H1 (cell line): ENCODE measurements at regions not wholly inside any gene's neighbourhood (a gene's known extent, or its start where the extent isn't known, plus 50 kb on each side); places are given as distances from the start of the nearest gene placed in this dataset.

Experiments used
- CTCF ChIA-PET: fragments of 300-600 bp; sonication (Branson Sonifier 250); formaldehyde crosslinking; loops from one replicate; lab custom pipeline; 2021; ENCODE audit not compliant: partially characterized antibody; lab: Charles Lee
- POLR2A ChIA-PET: fragments of 300-600 bp; sonication (Branson Sonifier 250); formaldehyde crosslinking; loops from one replicate; lab custom pipeline; 2021; ENCODE audit warnings: inconsistent platforms; ENCODE audit not compliant: partially characterized antibody; lab: Charles Lee
- DNase-seq, 2 experiments: peaks; one replicate each; pipeline versions ENCODE4 v3.0.0 to v3.0.0-alpha.2; 2010 to 2022; ENCODE audit warnings: low spot score in 2 of 2, low read depth in 1 of 2, mixed read lengths in 1 of 2
- FAIRE-seq: peaks from 2 replicates; lab custom pipeline; 2011; peaks lifted over from hg19 to GRCh38; lab: Jason Lieb, UNC
- H2AFZ ChIP-seq: 2 replicates; pipeline ENCODE4 v1.8.1; 2012; ENCODE audit warnings: low read length, inconsistent platforms
- H2AK5ac ChIP-seq: 2 replicates; pipeline ENCODE4 v1.6.1; 2013; ENCODE audit warnings: low read depth, low read length
- H2BK120ac ChIP-seq: replicated peaks from 2 replicates; pipeline ENCODE3; 2013; ENCODE audit warnings: low read depth, low read length, inconsistent platforms
- H2BK12ac ChIP-seq: 2 replicates; pipeline ENCODE4 v1.6.1; 2013; ENCODE audit warnings: low read depth, low read length
- H2BK15ac ChIP-seq: 2 replicates; pipeline ENCODE4 v1.6.1; 2013; ENCODE audit warnings: low read length
- H2BK20ac ChIP-seq: 2 replicates; pipeline ENCODE4 v1.6.1; 2013; ENCODE audit warnings: low read length
- H2BK5ac ChIP-seq: 2 replicates; pipeline ENCODE4 v1.6.1; 2013; ENCODE audit warnings: low read depth, low read length
- H3K14ac ChIP-seq: 2 replicates; pipeline ENCODE4 v1.6.1; 2013; ENCODE audit warnings: inconsistent platforms; ENCODE audit not compliant: insufficient read length
- H3K18ac ChIP-seq: 2 replicates; pipeline ENCODE4 v1.6.1; 2013; ENCODE audit warnings: low read length; ENCODE audit errors: extremely low read depth
- H3K23ac ChIP-seq: 2 replicates; pipeline ENCODE4 v1.6.1; 2013; ENCODE audit warnings: inconsistent platforms; ENCODE audit not compliant: insufficient read length
- H3K23me2 ChIP-seq: 2 replicates; pipeline ENCODE4 v1.6.1; 2013; ENCODE audit warnings: low read depth, low read length
- H3K27ac ChIP-seq: 2 replicates; pipeline ENCODE4 v1.6.1; 2011; ENCODE audit warnings: low read depth, low read length, inconsistent platforms
- H3K27me3 ChIP-seq, 4 experiments: replicated peaks in 1 of 4; 1 replicate in 1 of 4; 2 replicates in 3 of 4; pipeline versions ENCODE4 v1.6.1 to v1.8.1; 2011 to 2013; ENCODE audit warnings: low read length in 3 of 4, mild to moderate bottlenecking in 3 of 4, inconsistent platforms in 2 of 4, mixed read lengths in 2 of 4, moderate library complexity in 1 of 4; ENCODE audit not compliant: control insufficient read depth in 3 of 4, insufficient read depth in 3 of 4; ENCODE audit errors: extremely low read depth in 1 of 4
- H3K36me3 ChIP-seq, 4 experiments: 2 replicates each; pipeline versions ENCODE4 v1.6.1 to v1.8.1; 2011 to 2013; ENCODE audit warnings: mild to moderate bottlenecking in 4 of 4, low read length in 3 of 4, moderate library complexity in 2 of 4, control low read depth in 1 of 4, inconsistent platforms in 1 of 4; ENCODE audit not compliant: insufficient read depth in 4 of 4, control insufficient read depth in 2 of 4
- H3K4ac ChIP-seq: replicated peaks from 2 replicates; pipeline ENCODE3; 2013; ENCODE audit warnings: low read length, low read depth, mixed read lengths, inconsistent platforms; ENCODE audit not compliant: insufficient read length
- H3K4me1 ChIP-seq, 4 experiments: replicated peaks in 1 of 4; 1 replicate in 1 of 4; 2 replicates in 3 of 4; pipeline versions ENCODE4 v1.6.1 to v1.8.1; 2011 to 2013; ENCODE audit warnings: low read length in 3 of 4, inconsistent platforms in 2 of 4, mixed read lengths in 1 of 4; ENCODE audit not compliant: insufficient read depth in 4 of 4, control insufficient read depth in 3 of 4
- H3K4me2 ChIP-seq, 2 experiments: 2 replicates each; pipeline versions ENCODE4 v1.6.1 to v1.8.1; 2011 to 2013; ENCODE audit warnings: low read depth in 2 of 2, low read length in 2 of 2, control low read depth in 1 of 2, inconsistent platforms in 1 of 2, mild to moderate bottlenecking in 1 of 2; ENCODE audit not compliant: insufficient read depth in 1 of 2
- H3K4me3 ChIP-seq, 4 experiments: fragments of 200-600, 300-600 bp in 1 of 4; sonication (generic), shearing (Covaris generic), sonication (Bioruptor Twin) in 1 of 4; 2 replicates each; pipeline versions ENCODE4 v1.5.1 to v1.8.1; 2011 to 2016; ENCODE audit warnings: low read length in 4 of 4, low read depth in 3 of 4, control low read depth in 2 of 4, inconsistent platforms in 2 of 4, mild to moderate bottlenecking in 2 of 4, mixed read lengths in 1 of 4, moderate library complexity in 1 of 4; ENCODE audit not compliant: insufficient read depth in 2 of 4; ENCODE audit errors: extremely low read depth in 1 of 4
- H3K56ac ChIP-seq: replicated peaks from 2 replicates; pipeline ENCODE3; 2013; ENCODE audit warnings: low read depth, mild to moderate bottlenecking, mixed read lengths, low read length, inconsistent platforms; ENCODE audit not compliant: insufficient read length
- H3K79me1 ChIP-seq: 2 replicates; pipeline ENCODE4 v1.6.1; 2013; ENCODE audit warnings: low read depth, low read length, control low read depth
- H3K79me2 ChIP-seq, 2 experiments: 2 replicates each; pipeline versions ENCODE4 v1.6.1 to v1.8.1; 2012 to 2013; ENCODE audit warnings: low read length in 2 of 2, mild to moderate bottlenecking in 2 of 2, inconsistent platforms in 1 of 2; ENCODE audit not compliant: insufficient read depth in 2 of 2, control insufficient read depth in 1 of 2
- H3K9ac ChIP-seq, 4 experiments: replicated peaks in 1 of 4; 1 replicate in 1 of 4; 2 replicates in 3 of 4; pipeline versions ENCODE4 v1.6.1 to v1.8.1; 2011 to 2013; ENCODE audit warnings: low read depth in 3 of 4, low read length in 3 of 4, control low read depth in 2 of 4, mild to moderate bottlenecking in 2 of 4, moderate library complexity in 2 of 4, inconsistent platforms in 1 of 4; ENCODE audit errors: extremely low read depth in 1 of 4
- H3K9me3 ChIP-seq, 2 experiments: 2 replicates each; pipeline versions ENCODE4 v1.6.1 to v1.8.1; 2012 to 2013; ENCODE audit warnings: mild to moderate bottlenecking in 2 of 2, moderate library complexity in 2 of 2, control low read depth in 1 of 2, inconsistent platforms in 1 of 2, low read depth in 1 of 2, low read length in 1 of 2, mixed read lengths in 1 of 2; ENCODE audit not compliant: insufficient read depth in 2 of 2
- H4K20me1 ChIP-seq, 2 experiments: replicated peaks in 1 of 2; 2 replicates each; pipeline versions ENCODE3 to v1.8.1; 2011 to 2013; ENCODE audit warnings: inconsistent platforms in 2 of 2, low read length in 2 of 2, mild to moderate bottlenecking in 1 of 2; ENCODE audit not compliant: insufficient read depth in 2 of 2, control insufficient read depth in 1 of 2
- H4K5ac ChIP-seq: 2 replicates; pipeline ENCODE4 v1.6.1; 2013; ENCODE audit warnings: low read length, low read depth, mixed read lengths, inconsistent platforms; ENCODE audit not compliant: insufficient read length
- H4K8ac ChIP-seq: 2 replicates; pipeline ENCODE4 v1.8.0; 2013; ENCODE audit warnings: mild to moderate bottlenecking, moderate library complexity, low read length, inconsistent platforms; ENCODE audit not compliant: insufficient read depth; ENCODE audit errors: extremely low read depth
- H4K91ac ChIP-seq: replicated peaks from 2 replicates; pipeline ENCODE3; 2013; ENCODE audit warnings: low read length, mixed read lengths, inconsistent platforms; ENCODE audit not compliant: insufficient read length
- CHD2 ChIP-seq: IDR thresholded peaks from 2 replicates; pipeline ENCODE4 v1.6.1; 2012; ENCODE audit warnings: low read length, improper control_type of control experiment
- EGR1 ChIP-seq: IDR thresholded peaks from 2 replicates; pipeline ENCODE4 v1.6.1; 2011; ENCODE audit warnings: low read depth, low read length, borderline replicate concordance
- KDM1A ChIP-seq: fragments of 200-600, 300-600 bp; sonication (generic); IDR thresholded peaks from 2 replicates; pipeline ENCODE4 v1.7.1; 2016; ENCODE audit warnings: mild to moderate bottlenecking, low read length, borderline replicate concordance
- NANOG ChIP-seq: IDR thresholded peaks from 2 replicates; pipeline ENCODE4 v1.6.1; 2011; ENCODE audit warnings: low read length, low read depth, mild to moderate bottlenecking, inconsistent platforms; ENCODE audit not compliant: insufficient read depth, poor library complexity, severe bottlenecking
- POU5F1 ChIP-seq: IDR thresholded peaks from 2 replicates; pipeline ENCODE4 v1.6.1; 2011; ENCODE audit warnings: low read depth, mild to moderate bottlenecking, low read length, moderate library complexity
- RBBP5 ChIP-seq: IDR thresholded peaks from 2 replicates; pipeline ENCODE4 v1.7.1; 2012; ENCODE audit warnings: low read depth, mild to moderate bottlenecking, inconsistent platforms, low read length, moderate library complexity, borderline replicate concordance
- RXRA ChIP-seq: IDR thresholded peaks from 2 replicates; pipeline ENCODE4 v1.6.1; 2011; ENCODE audit warnings: low read depth, mild to moderate bottlenecking, low read length, moderate library complexity; ENCODE audit not compliant: insufficient read depth
- SP1 ChIP-seq: IDR thresholded peaks from 2 replicates; pipeline ENCODE4 v1.6.1; 2011; ENCODE audit warnings: low read depth, low read length
- SUZ12 ChIP-seq: fragments of 200-600 bp; sonication (generic); IDR thresholded peaks from 2 replicates; pipeline ENCODE4 v1.6.1; 2012; ENCODE audit warnings: mild to moderate bottlenecking, inconsistent platforms, low read length, moderate library complexity, mixed read lengths
- TAF7 ChIP-seq: optimal IDR thresholded peaks from 2 replicates; pipeline ENCODE3; 2011; ENCODE audit warnings: low read depth, mild to moderate bottlenecking, inconsistent platforms, low read length, moderate library complexity, borderline replicate concordance
- WGBS, 2 experiments: shearing (Covaris generic) in 1 of 2; methylation state at CpG; one replicate each; pipeline versions ENCODE4 v1.1.6 to v1.1.7; 2013 to 2015; ENCODE audit warnings: low lambda C conversion rate in 2 of 2, mixed read lengths in 2 of 2, inconsistent platforms in 1 of 2, low coverage in 1 of 2, missing lambda C conversion rate in 1 of 2; ENCODE audit not compliant: insufficient replicate concordance in 2 of 2, insufficient coverage in 1 of 2, insufficient read length in 1 of 2; ENCODE audit errors: extremely low coverage in 1 of 2, missing lambda C conversion rate in 1 of 2; 5-methylcytosine and 5-hydroxymethylcytosine counted together
- TF ChIP-seq, protein P1 (sequence below): IDR thresholded peaks from 2 replicates; pipeline ENCODE4 v1.6.1; 2011; ENCODE audit warnings: low read length, improper control_type of control experiment
- TF ChIP-seq, protein P2 (sequence below): IDR thresholded peaks from 2 replicates; pipeline ENCODE4 v1.6.1; 2012; ENCODE audit warnings: low read length, inconsistent platforms

DNA sequence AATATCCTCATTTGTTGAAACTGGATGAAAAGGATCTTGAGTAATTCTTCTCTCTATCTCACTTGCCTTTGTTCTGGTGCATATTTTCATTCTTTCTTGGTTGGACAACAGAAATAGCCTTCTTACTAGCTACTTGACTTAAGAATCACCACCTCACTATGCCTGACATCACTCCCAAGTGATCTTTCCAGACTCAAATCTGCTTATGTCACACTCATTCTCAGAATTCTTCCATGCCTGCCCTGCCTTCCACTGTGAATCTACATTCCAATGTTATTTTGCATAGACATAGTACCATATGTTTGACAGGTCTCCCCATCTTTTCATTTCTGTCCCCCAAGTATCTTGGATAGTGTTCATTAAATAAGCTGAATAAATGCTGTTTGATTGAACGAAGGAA lies 78.5 kb upstream of the DPYD start:
- Histone ChIP-seq H2AK5ac (no peak overlapping the region), H3K4me3 (no peak overlapping the region), H2AFZ (no peak overlapping the region), H4K8ac (no peak overlapping the region), H3K18ac (no peak overlapping the region), H2BK120ac (no peak overlapping the region), H3K79me1 (no peaks in the 10 kb centered on the region), H3K27me3 (no peaks in the 10 kb centered on the region), H3K23ac (no peak overlapping the region), H3K14ac (no peak overlapping the region), H3K4ac (no peak overlapping the region), H3K9me3 (no peaks in the 10 kb centered on the region), H2BK20ac (no peak overlapping the region), H2BK15ac (no peak overlapping the region), H3K27ac (no peak overlapping the region), H3K36me3 (no peaks in the 10 kb centered on the region), H4K91ac (no peak overlapping the region), H3K4me1 (peaks cover 0 to 2% (median 0%) of the 10 kb centered on the region in 4 experiments; a peak in 1 of 7 replicates), H4K5ac (no peak overlapping the region), H3K23me2 (no peaks in the 10 kb centered on the region), H3K56ac (no peak overlapping the region), H2BK12ac (no peak overlapping the region), H4K20me1 (no peaks in the 10 kb centered on the region), H3K9ac (no peak overlapping the region), H3K79me2 (no peaks in the 10 kb centered on the region), H2BK5ac (no peak overlapping the region), H3K4me2 (no peak overlapping the region)
- CTCF ChIA-PET: interaction anchor here (0.7 kb wide), 1 partner anchor 52 kb away, joined by 3 read pairs; no protein-coding TSS in a partner anchor
- DNase-seq (no peak), FAIRE-seq (no peak)
- 86% methylated on average over 1 of the region's 1 CpG; no CpG with 5 or more reads in 1 of the 2 experiments for whole genome bisulfite sequencing, 2 experiments
- POLR2A ChIA-PET: no interaction called here
- TF ChIP-seq NANOG (no peak), EGR1 (no peak), RBBP5 (no peak), POU5F1 (no peak), KDM1A (no peak), SP1 (no peak), TAF7 (no peak), CHD2 (no peak), SUZ12 (no peak), RXRA (no peak)
- TF ChIP-seq, protein P1, sequence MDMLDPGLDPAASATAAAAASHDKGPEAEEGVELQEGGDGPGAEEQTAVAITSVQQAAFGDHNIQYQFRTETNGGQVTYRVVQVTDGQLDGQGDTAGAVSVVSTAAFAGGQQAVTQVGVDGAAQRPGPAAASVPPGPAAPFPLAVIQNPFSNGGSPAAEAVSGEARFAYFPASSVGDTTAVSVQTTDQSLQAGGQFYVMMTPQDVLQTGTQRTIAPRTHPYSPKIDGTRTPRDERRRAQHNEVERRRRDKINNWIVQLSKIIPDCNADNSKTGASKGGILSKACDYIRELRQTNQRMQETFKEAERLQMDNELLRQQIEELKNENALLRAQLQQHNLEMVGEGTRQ: no peak
- TF ChIP-seq, protein P2, sequence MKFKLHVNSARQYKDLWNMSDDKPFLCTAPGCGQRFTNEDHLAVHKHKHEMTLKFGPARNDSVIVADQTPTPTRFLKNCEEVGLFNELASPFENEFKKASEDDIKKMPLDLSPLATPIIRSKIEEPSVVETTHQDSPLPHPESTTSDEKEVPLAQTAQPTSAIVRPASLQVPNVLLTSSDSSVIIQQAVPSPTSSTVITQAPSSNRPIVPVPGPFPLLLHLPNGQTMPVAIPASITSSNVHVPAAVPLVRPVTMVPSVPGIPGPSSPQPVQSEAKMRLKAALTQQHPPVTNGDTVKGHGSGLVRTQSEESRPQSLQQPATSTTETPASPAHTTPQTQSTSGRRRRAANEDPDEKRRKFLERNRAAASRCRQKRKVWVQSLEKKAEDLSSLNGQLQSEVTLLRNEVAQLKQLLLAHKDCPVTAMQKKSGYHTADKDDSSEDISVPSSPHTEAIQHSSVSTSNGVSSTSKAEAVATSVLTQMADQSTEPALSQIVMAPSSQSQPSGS: no peak
